H1 (cell line): ENCODE measurements at regions not wholly inside any gene's neighbourhood (a gene's known extent, or its start where the extent isn't known, plus 50 kb on each side); places are given as distances from the start of the nearest gene placed in this dataset.

Experiments used
- ATF2 ChIP-seq: IDR thresholded peaks from 2 replicates; pipeline ENCODE4 v1.6.1; 2012; ENCODE audit warnings: low read length, inconsistent platforms
- ATF3 ChIP-seq: IDR thresholded peaks from 2 replicates; pipeline ENCODE4 v1.6.1; 2011; ENCODE audit warnings: low read depth, mild to moderate bottlenecking, low read length; ENCODE audit not compliant: insufficient read depth
- CTCF ChIP-seq, 3 experiments: IDR thresholded peaks; 1 replicate in 2 of 3; 2 replicates in 1 of 3; pipeline versions ENCODE4 v1.5.1 to v1.6.1; 2011; ENCODE audit warnings: low read length in 3 of 3, mild to moderate bottlenecking in 3 of 3, inconsistent platforms in 2 of 3, low read depth in 1 of 3, moderate library complexity in 1 of 3; ENCODE audit not compliant: insufficient read depth in 1 of 3; ENCODE audit errors: control extremely low read depth in 1 of 3
- EZH2 ChIP-seq: fragments of 200-600 bp; sonication (generic); IDR thresholded peaks from 2 replicates; pipeline ENCODE4 v1.7.1; 2012; ENCODE audit warnings: low read depth, mild to moderate bottlenecking, moderate library complexity, low read length, inconsistent platforms; ENCODE audit not compliant: severe bottlenecking
- HDAC2 ChIP-seq, 2 experiments: fragments of 300-600 bp in 1 of 2; sonication (generic) in 1 of 2; IDR thresholded peaks; 2 replicates each; pipeline ENCODE4 v1.6.1; 2011 to 2012; ENCODE audit warnings: low read depth in 2 of 2, low read length in 2 of 2, mild to moderate bottlenecking in 2 of 2, moderate library complexity in 2 of 2, borderline replicate concordance in 1 of 2, inconsistent platforms in 1 of 2
- KDM1A ChIP-seq: fragments of 200-600, 300-600 bp; sonication (generic); IDR thresholded peaks from 2 replicates; pipeline ENCODE4 v1.7.1; 2016; ENCODE audit warnings: mild to moderate bottlenecking, low read length, borderline replicate concordance
- MAFK ChIP-seq: IDR thresholded peaks from 2 replicates; pipeline ENCODE4 v1.6.1; 2012; ENCODE audit warnings: low read depth, mild to moderate bottlenecking, improper control_type of control experiment, low read length
- POLR2A ChIP-seq, 2 experiments: IDR thresholded peaks; 1 replicate in 1 of 2; 2 replicates in 1 of 2; pipeline ENCODE4 v1.6.1; 2011; ENCODE audit warnings: low read depth in 2 of 2, low read length in 2 of 2, mild to moderate bottlenecking in 2 of 2; ENCODE audit errors: control extremely low read depth in 1 of 2
- POLR2AphosphoS5 ChIP-seq: IDR thresholded peaks from 2 replicates; pipeline ENCODE4 v1.6.1; 2011; ENCODE audit warnings: low read depth, low read length
- RAD21 ChIP-seq, 2 experiments: IDR thresholded peaks in 1 of 2; conservative IDR thresholded peaks in 1 of 2; 2 replicates each; pipeline ENCODE4 v1.6.1; 2011; ENCODE audit warnings: low read depth in 2 of 2, low read length in 2 of 2, improper control_type of control experiment in 1 of 2, inconsistent platforms in 1 of 2, mild to moderate bottlenecking in 1 of 2, moderate library complexity in 1 of 2
- RXRA ChIP-seq: IDR thresholded peaks from 2 replicates; pipeline ENCODE4 v1.6.1; 2011; ENCODE audit warnings: low read depth, mild to moderate bottlenecking, low read length, moderate library complexity; ENCODE audit not compliant: insufficient read depth
- SIN3A ChIP-seq, 2 experiments: IDR thresholded peaks in 1 of 2; conservative IDR thresholded peaks in 1 of 2; 2 replicates each; pipeline ENCODE4 v1.6.1; 2011 to 2012; ENCODE audit warnings: low read length in 2 of 2, improper control_type of control experiment in 1 of 2, low read depth in 1 of 2, mild to moderate bottlenecking in 1 of 2
- SP4 ChIP-seq: IDR thresholded peaks from 2 replicates; pipeline ENCODE4 v1.6.1; 2012; ENCODE audit warnings: low read length, inconsistent platforms
- ZNF274 ChIP-seq: IDR thresholded peaks from 2 replicates; pipeline ENCODE4 v1.7.0; 2012; ENCODE audit warnings: low read length, borderline replicate concordance; ENCODE audit errors: extremely low read depth

GRCh38 chr4:181161669-181162068 is 1081.5 kb upstream of the TENM3 start:
- TF ChIP-seq CTCF (IDR thresholded peaks at IDR 0.05; ENCODE audit: control extremely low read depth in 1 of 3, insufficient read depth in 1 of 3, low read depth in 1 of 3, low read length in 3 of 3) (no peak), ATF3 (no peak), SIN3A (conservative IDR thresholded peaks at IDR 0.05 in 1 of 2, IDR thresholded peaks at IDR 0.05 in 1 of 2; ENCODE audit: low read depth in 1 of 2, low read length in 2 of 2) (no peak), HDAC2 (IDR thresholded peaks at IDR 0.05; ENCODE audit: borderline replicate concordance in 1 of 2, low read depth in 2 of 2, low read length in 2 of 2) (no peak), EZH2 (no peak), ZNF274 (no peak), ATF2 (no peak), MAFK (no peak), POLR2A (IDR thresholded peaks at IDR 0.05; ENCODE audit: control extremely low read depth in 1 of 2, low read depth in 2 of 2, low read length in 2 of 2) (no peak), SP4 (no peak), RAD21 (IDR thresholded peaks at IDR 0.05 in 1 of 2, conservative IDR thresholded peaks at IDR 0.05 in 1 of 2; ENCODE audit: low read depth in 2 of 2, low read length in 2 of 2) (no peak), POLR2AphosphoS5 (no peak), KDM1A (no peak), RXRA (no peak)
